ENCODE measurements at regions not wholly inside any gene's neighbourhood (a gene's known extent, or its start where the extent isn't known, plus 50 kb on each side); places are given as distances from the start of the nearest gene placed in this dataset.

GRCh38 chr20:58577139-58577806 is 62.1 kb upstream of the APCDD1L start:
- in situ Hi-C loops (cut with HindIII; ENCODE audit: extremely low pct_ligation_motif_present, low pct_unique_long_range_greater_than_20kb): no loop called here
- no peak overlapping the region for H3K4me2 ChIP-seq (ENCODE audit: low read depth, low read length)
- no peak for DNase-seq (ENCODE audit: low spot score)
- TF ChIP-seq SALL2 (CRISPR knock-in tag; IDR thresholded peaks at IDR 0.05) (no peak), ZNF772 (CRISPR knock-in tag; IDR thresholded peaks at IDR 0.05) (no peak), HOXA3 (CRISPR knock-in tag; IDR thresholded peaks at IDR 0.05) (no peak), NFIC (IDR thresholded peaks at IDR 0.05; ENCODE audit: low read length) (no peak)
- no peak overlapping the region for H3K9ac ChIP-seq (ENCODE audit: insufficient read depth, low read depth, low read length)
- 15% methylated on average over 9 of the region's 13 CpGs for WGBS (ENCODE audit: low lambda C conversion rate)
- POLR2A ChIA-PET: no interaction called here
- CTCF ChIA-PET (ENCODE audit: low intra/inter-chr PET ratio, low total read pairs): no interaction called here
- no peak overlapping the region for H2AFZ ChIP-seq (ENCODE audit: low read length)
- H3K9me3 ChIP-seq (ENCODE audit: low read length): no peaks in the 10 kb centered on the region
- no TSS peak for BruUV-seq (replicated peaks)
- H3K4me1 ChIP-seq (ENCODE audit: insufficient read depth, low read length): no peaks in the 10 kb centered on the region
- intact Hi-C loops (cut with micrococcal nuclease; ENCODE audit: unreplicated experiment): no loop called here
- H3K27ac ChIP-seq (ENCODE audit: extremely low read length, insufficient read depth, low read length): no peak overlapping the region
- FAIRE-seq: no peak
- peaks cover 17 to 92% of the 10 kb centered on the region in 2 experiments; a peak in 4 of 5 replicates for H3K27me3 ChIP-seq (ENCODE audit: control insufficient read depth in 1 of 2, insufficient read depth in 2 of 2, low read length in 2 of 2)
- H3K4me3 ChIP-seq (replicated peaks in 1 of 3; ENCODE audit: insufficient read depth in 1 of 3, low read depth in 2 of 3, low read length in 3 of 3): no peak overlapping the region
- H3K36me3 ChIP-seq (replicated peaks in 1 of 2; ENCODE audit: control insufficient read depth in 1 of 2, insufficient read depth in 2 of 2, low read length in 2 of 2): no peaks in the 10 kb centered on the region
- H4K20me1 ChIP-seq (ENCODE audit: insufficient read depth, low read length): no peaks in the 10 kb centered on the region
- H3K79me2 ChIP-seq (ENCODE audit: insufficient read depth, low read length): no peaks in the 10 kb centered on the region
- ATAC-seq: no peak

- WGBS (ENCODE audit: low lambda C conversion rate): 29% methylated on average over 9 of the region's 9 CpGs
- Histone ChIP-seq H3K9ac (ENCODE audit: insufficient read depth, low read depth, low read length) (no peak overlapping the region), H3K27me3 (ENCODE audit: control insufficient read depth in 1 of 2, insufficient read depth in 2 of 2, low read length in 2 of 2) (peaks cover 16 to 93% of the 10 kb centered on the region in 2 experiments; a peak in 4 of 5 replicates), H3K27ac (ENCODE audit: extremely low read length, insufficient read depth, low read length) (no peak overlapping the region), H3K4me2 (ENCODE audit: low read depth, low read length) (no peak overlapping the region), H3K36me3 (replicated peaks in 1 of 2; ENCODE audit: control insufficient read depth in 1 of 2, insufficient read depth in 2 of 2, low read length in 2 of 2) (no peaks in the 10 kb centered on the region), H3K4me1 (ENCODE audit: insufficient read depth, low read length) (no peaks in the 10 kb centered on the region), H3K4me3 (replicated peaks in 1 of 3; ENCODE audit: insufficient read depth in 1 of 3, low read depth in 2 of 3, low read length in 3 of 3) (no peak overlapping the region), H4K20me1 (ENCODE audit: insufficient read depth, low read length) (no peaks in the 10 kb centered on the region), H2AFZ (ENCODE audit: low read length) (no peak overlapping the region), H3K9me3 (ENCODE audit: low read length) (no peaks in the 10 kb centered on the region), H3K79me2 (ENCODE audit: insufficient read depth, low read length) (no peaks in the 10 kb centered on the region)
- intact Hi-C loops (cut with micrococcal nuclease; ENCODE audit: unreplicated experiment): no loop called here
- POLR2A ChIA-PET: no interaction called here
- CTCF ChIA-PET (ENCODE audit: low intra/inter-chr PET ratio, low total read pairs): no interaction called here
- ATAC-seq: no peak
- in situ Hi-C loops (cut with HindIII; ENCODE audit: extremely low pct_ligation_motif_present, low pct_unique_long_range_greater_than_20kb): no loop called here
- no peak for DNase-seq (ENCODE audit: low spot score)
- no peak for FAIRE-seq
- no TSS peak for BruUV-seq (replicated peaks)
- no peak for TF ChIP-seq ZBTB21 (CRISPR knock-in tag; IDR thresholded peaks at IDR 0.05)
- no peak for TF ChIP-seq ZBTB1 (CRISPR knock-in tag; IDR thresholded peaks at IDR 0.05; ENCODE audit: borderline replicate concordance)
- TF ChIP-seq DMTF1 (CRISPR knock-in tag; IDR thresholded peaks at IDR 0.05): no peak
- no peak for TF ChIP-seq ELK4 (CRISPR knock-in tag; IDR thresholded peaks at IDR 0.05; ENCODE audit: borderline replicate concordance)
- TF ChIP-seq NFE2L1 (CRISPR knock-in tag; IDR thresholded peaks at IDR 0.05; ENCODE audit: borderline replicate concordance): no peak
- no peak for TF ChIP-seq DBP (CRISPR knock-in tag; IDR thresholded peaks at IDR 0.05; ENCODE audit: not compliant biosample characterization)
- TF ChIP-seq ZNF703 (CRISPR knock-in tag; IDR thresholded peaks at IDR 0.05; ENCODE audit: borderline replicate concordance): no peak
- TF ChIP-seq FLYWCH1 (CRISPR knock-in tag; IDR thresholded peaks at IDR 0.05): no peak
- no peak for TF ChIP-seq SMAD1 (CRISPR knock-in tag; IDR thresholded peaks at IDR 0.05; ENCODE audit: borderline replicate concordance, low read depth)
- no peak for TF ChIP-seq RARA (CRISPR knock-in tag; IDR thresholded peaks at IDR 0.05)
- no peak for TF ChIP-seq RORA (CRISPR knock-in tag; IDR thresholded peaks at IDR 0.05)
- no peak for TF ChIP-seq ZNF749 (CRISPR knock-in tag; IDR thresholded peaks at IDR 0.05; ENCODE audit: borderline replicate concordance)
Observed at GRCh38 chr20:58576603-58576970, 61.4 kb upstream of the APCDD1L start.
